ENCODE measurements at regions not wholly inside any gene's neighbourhood (a gene's known extent, or its start where the extent isn't known, plus 50 kb on each side); places are given as distances from the start of the nearest gene placed in this dataset.

DNA sequence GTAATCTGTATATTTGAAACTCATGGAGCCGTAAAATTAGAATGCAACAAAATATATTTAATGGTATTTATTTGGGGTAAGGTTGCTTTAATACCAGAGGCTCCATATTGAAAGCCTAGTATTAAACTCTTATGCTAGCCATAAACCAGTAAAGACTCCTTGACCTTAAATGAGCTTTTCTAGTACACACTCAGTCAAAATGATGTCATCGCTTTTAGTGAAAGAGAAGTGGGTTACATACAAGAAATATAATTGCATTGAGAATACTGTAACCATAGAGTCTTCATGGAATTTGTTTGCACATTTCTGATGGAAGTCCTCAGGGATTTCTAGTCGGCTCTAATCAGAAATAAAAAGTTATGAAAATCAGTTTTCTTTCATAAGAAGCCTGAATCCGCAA is 757.6 kb downstream of the GBE1 start:
- TF ChIP-seq, protein P1, sequence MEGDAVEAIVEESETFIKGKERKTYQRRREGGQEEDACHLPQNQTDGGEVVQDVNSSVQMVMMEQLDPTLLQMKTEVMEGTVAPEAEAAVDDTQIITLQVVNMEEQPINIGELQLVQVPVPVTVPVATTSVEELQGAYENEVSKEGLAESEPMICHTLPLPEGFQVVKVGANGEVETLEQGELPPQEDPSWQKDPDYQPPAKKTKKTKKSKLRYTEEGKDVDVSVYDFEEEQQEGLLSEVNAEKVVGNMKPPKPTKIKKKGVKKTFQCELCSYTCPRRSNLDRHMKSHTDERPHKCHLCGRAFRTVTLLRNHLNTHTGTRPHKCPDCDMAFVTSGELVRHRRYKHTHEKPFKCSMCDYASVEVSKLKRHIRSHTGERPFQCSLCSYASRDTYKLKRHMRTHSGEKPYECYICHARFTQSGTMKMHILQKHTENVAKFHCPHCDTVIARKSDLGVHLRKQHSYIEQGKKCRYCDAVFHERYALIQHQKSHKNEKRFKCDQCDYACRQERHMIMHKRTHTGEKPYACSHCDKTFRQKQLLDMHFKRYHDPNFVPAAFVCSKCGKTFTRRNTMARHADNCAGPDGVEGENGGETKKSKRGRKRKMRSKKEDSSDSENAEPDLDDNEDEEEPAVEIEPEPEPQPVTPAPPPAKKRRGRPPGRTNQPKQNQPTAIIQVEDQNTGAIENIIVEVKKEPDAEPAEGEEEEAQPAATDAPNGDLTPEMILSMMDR (IDR thresholded peaks at IDR 0.05), result no peak
- no peak for TF ChIP-seq ZFX (IDR thresholded peaks at IDR 0.05; ENCODE audit: borderline replicate concordance)

Data from 22Rv1 (cell line).